Activated T-cell treated with anti-CD3 and anti-CD28 coated beads, Interleukin-2, amount 50 U/mL, for 4 hours (primary cell): ENCODE measurements at regions not wholly inside any gene's neighbourhood (a gene's known extent, or its start where the extent isn't known, plus 50 kb on each side); places are given as distances from the start of the nearest gene placed in this dataset.
"Not testable (repeated sequence)": the region's sequence is repeated elsewhere in the genome, so short reads cannot be mapped to it uniquely, and the experiment has no call there.

Experiments used
- ATAC-seq, 2 donors: fragments of 200-7000 bp; cut with Tn5 transposase; one replicate each; pipeline ENCODE4 v1.10.0; 2021
- DNase-seq: peaks from one replicate; pipeline ENCODE4 v3.0.0-alpha.2; 2020
- H3K27me3 Mint-ChIP-seq: one replicate; pipeline ENCODE4 v1.8.0; 2021; ENCODE audit warnings: low read depth, mixed read lengths
- H3K36me3 Mint-ChIP-seq: one replicate; pipeline ENCODE4 v1.8.0; 2022; ENCODE audit warnings: mixed read lengths; ENCODE audit not compliant: insufficient read depth
- H3K4me1 Mint-ChIP-seq: one replicate; pipeline ENCODE4 v1.8.0; 2021; ENCODE audit warnings: low read depth, mixed read lengths
- H3K4me3 Mint-ChIP-seq: one replicate; pipeline ENCODE4 v1.8.0; 2021; ENCODE audit warnings: mild to moderate bottlenecking, moderate library complexity, mixed read lengths
- H3K9me3 Mint-ChIP-seq: one replicate; pipeline ENCODE4 v1.8.0; 2021; ENCODE audit warnings: mixed read lengths

DNA sequence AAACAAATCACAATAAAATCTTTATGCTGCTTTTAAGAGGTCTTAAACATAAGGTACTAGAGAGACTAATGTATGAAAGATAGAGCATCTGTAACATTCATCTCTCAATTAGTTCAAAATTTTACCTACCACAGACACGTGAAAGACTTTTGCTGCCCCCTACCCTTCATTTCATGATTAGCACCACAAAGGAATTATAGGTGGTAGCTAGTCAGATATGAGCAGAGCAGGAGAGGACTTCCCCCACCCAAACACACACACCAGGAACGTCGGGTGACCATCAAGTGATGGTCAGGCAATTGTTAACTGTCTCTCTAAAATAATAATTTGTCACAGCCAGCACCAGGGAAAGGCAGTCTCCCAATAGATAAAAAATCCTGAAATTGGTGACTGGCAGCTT, 1531.7 kb upstream of the SPRY2 start:
- H3K4me3 Mint-ChIP-seq, result no peak overlapping the region
- no peaks in the 10 kb centered on the region for H3K4me1 Mint-ChIP-seq
- H3K27me3 Mint-ChIP-seq, result no peaks in the 10 kb centered on the region
- no peaks in the 10 kb centered on the region for H3K36me3 Mint-ChIP-seq
- no peak for DNase-seq
- no peak for ATAC-seq
- peaks cover 19% of the 10 kb centered on the region for H3K9me3 Mint-ChIP-seq

DNA sequence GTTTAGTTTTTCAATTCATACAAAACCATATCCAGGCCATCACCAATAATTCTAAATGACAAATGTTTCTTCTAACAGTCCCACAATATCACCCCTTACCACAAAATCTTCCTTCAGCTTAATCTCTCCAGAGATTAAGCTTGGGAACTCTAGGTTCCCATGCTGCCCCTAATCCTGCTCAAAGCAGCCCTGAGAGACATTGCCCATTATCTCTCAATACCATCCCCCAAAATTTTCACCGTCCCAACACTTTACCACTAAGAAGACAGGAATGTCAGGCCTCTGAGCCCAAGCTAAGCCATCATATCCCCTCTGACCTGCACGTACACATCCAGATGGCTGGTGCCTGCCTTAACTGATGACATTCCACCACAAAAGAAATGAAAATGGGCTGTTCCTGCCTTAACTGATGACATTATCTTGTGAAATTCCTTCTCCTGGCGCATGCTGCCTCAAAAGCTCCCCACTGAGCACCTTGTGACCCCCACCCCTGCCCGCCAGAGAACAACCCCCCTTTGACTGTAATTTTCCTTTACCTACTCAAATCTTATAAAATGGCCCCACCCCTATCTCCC, 1530.9 kb upstream of the SPRY2 start:
- not testable (repeated sequence) for DNase-seq, H3K4me1 Mint-ChIP-seq, H3K36me3 Mint-ChIP-seq, H3K27me3 Mint-ChIP-seq, ATAC-seq, H3K4me3 Mint-ChIP-seq
- H3K9me3 Mint-ChIP-seq, result peaks cover 19% of the 10 kb centered on the region

DNA sequence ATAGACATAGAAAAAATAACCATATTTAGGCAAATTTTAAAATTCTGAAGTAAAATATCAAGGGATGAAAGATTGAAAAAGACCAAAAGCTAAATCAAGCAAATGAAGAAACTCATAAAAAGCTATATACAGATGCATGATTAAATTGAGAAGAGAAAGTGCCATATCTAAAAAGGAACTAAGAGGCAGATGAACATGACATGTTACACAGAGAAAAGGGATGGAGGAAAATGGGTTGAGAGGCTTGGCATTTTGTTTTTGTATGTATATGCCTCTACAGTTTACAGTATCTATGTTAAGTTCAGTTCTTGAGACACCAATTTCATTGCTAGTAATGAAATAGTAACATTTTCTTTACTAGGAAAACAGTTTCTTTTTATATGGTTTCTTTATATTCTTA, 1507.4 kb upstream of the SPRY2 start:
- ATAC-seq (no peak), DNase-seq (no peak)
- Mint-ChIP-seq H3K9me3 (no peaks in the 10 kb centered on the region), H3K4me1 (no peaks in the 10 kb centered on the region), H3K27me3 (no peaks in the 10 kb centered on the region), H3K4me3 (no peak overlapping the region), H3K36me3 (no peaks in the 10 kb centered on the region)

DNA sequence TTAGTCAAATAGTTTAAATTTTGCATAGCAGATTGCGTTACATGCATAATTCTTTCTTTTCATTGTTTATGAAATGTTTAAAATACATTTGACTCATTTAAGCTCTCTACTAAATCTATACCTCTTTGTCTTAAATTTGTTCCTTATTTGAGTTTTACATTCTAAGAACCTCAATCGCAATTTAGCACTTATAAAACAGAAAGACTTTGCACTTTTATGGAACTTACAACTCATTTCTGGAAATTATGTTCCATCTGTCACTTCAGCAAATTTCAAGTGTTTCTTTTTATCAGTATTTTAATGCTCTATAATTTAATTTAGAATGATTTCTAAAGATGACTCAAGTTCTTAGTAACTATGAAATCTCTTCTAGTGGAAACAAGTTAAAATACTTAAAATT, 1505.8 kb upstream of the SPRY2 start:
- Mint-ChIP-seq H3K4me3 (no peak overlapping the region), H3K27me3 (no peaks in the 10 kb centered on the region), H3K4me1 (no peaks in the 10 kb centered on the region), H3K9me3 (no peaks in the 10 kb centered on the region), H3K36me3 (no peaks in the 10 kb centered on the region)
- DNase-seq (no peak), ATAC-seq (no peak)

GRCh38 chr13:81821259-81821658, 1480.3 kb upstream of the SPRY2 start:
- Mint-ChIP-seq H3K27me3 (no peaks in the 10 kb centered on the region), H3K9me3 (peaks cover 13% of the 10 kb centered on the region), H3K4me1 (no peaks in the 10 kb centered on the region), H3K4me3 (no peak overlapping the region), H3K36me3 (no peaks in the 10 kb centered on the region)
- ATAC-seq, result no peak
- DNase-seq, result no peak

GRCh38 chr13:81800433-81800832, 1459.5 kb upstream of the SPRY2 start:
- Mint-ChIP-seq H3K9me3 (peaks cover 10% of the 10 kb centered on the region), H3K4me3 (no peak overlapping the region), H3K36me3 (no peaks in the 10 kb centered on the region), H3K4me1 (no peaks in the 10 kb centered on the region), H3K27me3 (no peaks in the 10 kb centered on the region)
- ATAC-seq (no peak), DNase-seq (no peak)

- ATAC-seq, result no peak
- Mint-ChIP-seq H3K4me1 (no peaks in the 10 kb centered on the region), H3K36me3 (no peaks in the 10 kb centered on the region), H3K4me3 (no peak overlapping the region), H3K27me3 (no peaks in the 10 kb centered on the region), H3K9me3 (peaks cover 12% of the 10 kb centered on the region)
- DNase-seq, result no peak
Observed at GRCh38 chr13:81795710-81796109, 1454.8 kb upstream of the SPRY2 start.

DNA sequence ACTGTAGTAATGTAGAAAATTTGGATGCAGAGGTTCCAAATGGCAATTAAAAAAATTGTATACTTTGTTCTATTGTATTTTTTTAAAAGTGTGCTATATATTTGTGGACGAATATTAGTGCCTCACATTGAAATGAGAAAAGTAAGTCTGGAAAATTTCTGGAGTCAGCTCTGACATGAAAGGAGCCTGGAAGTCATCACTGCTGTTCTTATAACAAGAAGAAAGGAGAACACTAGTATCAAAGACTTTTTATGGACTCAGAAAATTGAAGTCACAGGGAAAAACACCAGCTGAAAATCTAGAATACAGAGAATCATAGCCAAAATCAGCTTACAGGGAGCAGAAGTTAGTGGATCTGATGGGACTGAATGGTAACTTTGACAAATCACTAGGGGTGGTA, 1450.7 kb upstream of the SPRY2 start:
- DNase-seq (no peak), ATAC-seq (no peak)
- Mint-ChIP-seq H3K27me3 (no peaks in the 10 kb centered on the region), H3K36me3 (no peaks in the 10 kb centered on the region), H3K4me3 (no peak overlapping the region), H3K4me1 (no peaks in the 10 kb centered on the region), H3K9me3 (peaks cover 6% of the 10 kb centered on the region)

DNA sequence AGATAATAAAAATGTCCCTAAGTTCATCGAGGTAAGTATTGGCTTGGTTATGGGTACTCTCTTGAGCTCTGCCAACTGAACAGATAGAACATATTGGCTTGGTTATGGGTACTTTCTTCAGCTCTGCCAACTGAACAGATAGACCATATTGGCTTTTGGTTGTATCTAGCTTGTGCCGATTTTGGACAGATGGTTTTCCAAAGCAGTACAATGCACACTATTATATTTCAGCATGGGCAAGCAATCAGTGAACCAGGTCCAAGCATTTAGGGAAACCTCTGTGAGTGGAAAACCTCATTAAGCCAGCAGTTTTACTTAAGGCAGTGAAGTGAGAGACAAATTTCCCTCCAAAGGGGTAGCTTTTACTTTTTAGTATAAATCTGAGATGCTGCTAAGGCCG, 1440.5 kb upstream of the SPRY2 start:
- ATAC-seq (no peak), DNase-seq (no peak)
- Mint-ChIP-seq H3K4me1 (no peaks in the 10 kb centered on the region), H3K36me3 (no peaks in the 10 kb centered on the region), H3K9me3 (peaks cover 21% of the 10 kb centered on the region), H3K4me3 (no peak overlapping the region), H3K27me3 (no peaks in the 10 kb centered on the region)

GRCh38 chr13:81779876-81780275, 1439.0 kb upstream of the SPRY2 start:
- Mint-ChIP-seq H3K27me3 (no peaks in the 10 kb centered on the region), H3K4me3 (no peak overlapping the region), H3K36me3 (no peaks in the 10 kb centered on the region), H3K4me1 (no peaks in the 10 kb centered on the region), H3K9me3 (peaks cover 18% of the 10 kb centered on the region)
- no peak for ATAC-seq
- DNase-seq, result no peak

DNA sequence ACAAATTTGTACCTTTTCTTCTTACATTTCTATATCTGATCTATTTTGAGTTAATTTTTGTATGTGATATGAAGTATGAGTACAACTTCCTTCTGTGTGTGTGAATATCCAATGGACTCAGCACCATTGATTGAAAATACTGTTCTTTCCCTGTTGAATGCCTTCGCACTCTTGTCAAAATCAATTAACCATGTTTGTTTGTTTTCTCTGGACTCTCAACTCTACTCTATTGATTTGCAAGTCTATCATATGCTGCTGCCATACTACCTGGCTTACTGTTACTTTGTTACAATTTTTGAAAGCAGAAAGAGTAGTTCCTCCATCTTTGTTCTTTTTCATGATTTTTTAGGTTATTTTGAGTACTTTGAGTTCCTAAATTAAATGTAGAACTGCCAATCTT, 1437.4 kb upstream of the SPRY2 start:
- Mint-ChIP-seq H3K4me3 (no peak overlapping the region), H3K4me1 (no peaks in the 10 kb centered on the region), H3K36me3 (no peaks in the 10 kb centered on the region), H3K27me3 (no peaks in the 10 kb centered on the region), H3K9me3 (peaks cover 24% of the 10 kb centered on the region)
- DNase-seq (no peak), ATAC-seq (no peak)

GRCh38 chr13:81773263-81773662, 1432.3 kb upstream of the SPRY2 start:
- H3K4me3 Mint-ChIP-seq, result no peak overlapping the region
- peaks cover 17% of the 10 kb centered on the region for H3K9me3 Mint-ChIP-seq
- no peaks in the 10 kb centered on the region for H3K27me3 Mint-ChIP-seq
- DNase-seq (no peak), ATAC-seq (no peak)
- no peaks in the 10 kb centered on the region for H3K4me1 Mint-ChIP-seq
- no peaks in the 10 kb centered on the region for H3K36me3 Mint-ChIP-seq

DNA sequence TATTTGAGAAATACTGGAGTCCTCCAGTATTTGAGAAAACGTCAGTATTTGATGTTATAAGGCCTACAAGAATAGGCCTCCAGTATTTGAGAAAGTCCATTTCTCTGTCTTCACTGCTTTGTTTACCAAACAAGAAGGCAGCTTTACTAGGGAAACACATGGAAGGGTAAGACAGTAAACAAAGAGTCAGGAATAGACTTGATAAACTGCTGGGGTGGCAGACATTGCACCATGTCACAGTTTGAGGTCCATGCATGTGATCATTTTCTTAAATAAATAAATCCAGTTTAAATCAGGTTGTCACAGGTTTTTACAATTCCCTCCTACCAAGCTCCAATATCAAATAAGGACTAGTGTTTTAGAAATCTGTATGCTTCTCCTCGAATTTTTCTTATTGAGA, 1431.0 kb upstream of the SPRY2 start:
- H3K27me3 Mint-ChIP-seq, result no peaks in the 10 kb centered on the region
- H3K4me1 Mint-ChIP-seq, result no peaks in the 10 kb centered on the region
- no peak overlapping the region for H3K4me3 Mint-ChIP-seq
- no peak for DNase-seq
- H3K36me3 Mint-ChIP-seq, result no peaks in the 10 kb centered on the region
- ATAC-seq, result no peak
- peaks cover 16% of the 10 kb centered on the region for H3K9me3 Mint-ChIP-seq

- no peaks in the 10 kb centered on the region for H3K36me3 Mint-ChIP-seq
Observed at GRCh38 chr13:81770868-81771505, 1430.1 kb upstream of the SPRY2 start.

GRCh38 chr13:81762449-81762848, 1421.5 kb upstream of the SPRY2 start:
- Mint-ChIP-seq H3K4me1 (no peaks in the 10 kb centered on the region), H3K4me3 (no peak overlapping the region), H3K36me3 (no peaks in the 10 kb centered on the region), H3K27me3 (no peaks in the 10 kb centered on the region), H3K9me3 (peaks cover 24% of the 10 kb centered on the region)
- DNase-seq (no peak), ATAC-seq (no peak)

More at GRCh38 chr13:81770868-81771505, 1430.1 kb upstream of the SPRY2 start:
- Mint-ChIP-seq H3K4me1 (no peaks in the 10 kb centered on the region), H3K27me3 (no peaks in the 10 kb centered on the region), H3K9me3 (peaks cover 13% of the 10 kb centered on the region), H3K4me3 (no peak overlapping the region)
- ATAC-seq (no peak), DNase-seq (no peak)
